GM23338 (cell line): ENCODE measurements at regions not wholly inside any gene's neighbourhood (a gene's known extent, or its start where the extent isn't known, plus 50 kb on each side); places are given as distances from the start of the nearest gene placed in this dataset.

ENCODE experiments used
- CTCF ChIP-seq, 2 experiments: fragments of 200-600 bp in 1 of 2; sonication (generic) in 1 of 2; conservative IDR thresholded peaks; 2 replicates each; pipeline versions ENCODE4 v1.5.1 to v1.6.1; 2016 to 2017; ENCODE audit warnings: antibody characterized with exemption in 2 of 2, low read depth in 2 of 2, mild to moderate bottlenecking in 2 of 2, moderate library complexity in 1 of 2
- EZH2phosphoT487 ChIP-seq: fragments of 200-600 bp; sonication (generic); IDR thresholded peaks from one replicate; pipeline ENCODE4 v1.8.1; 2018; ENCODE audit warnings: antibody characterized with exemption; ENCODE audit not compliant: unreplicated experiment
- REST ChIP-seq: IDR thresholded peaks from one replicate; pipeline ENCODE4 v1.6.1; 2018; ENCODE audit warnings: antibody characterized with exemption; ENCODE audit not compliant: unreplicated experiment

GRCh38 chr22:34805771-34806170 is 260.2 kb upstream of the ISX start:
- TF ChIP-seq REST (no peak), CTCF (conservative IDR thresholded peaks at IDR 0.05; ENCODE audit: low read depth in 2 of 2) (no peak), EZH2phosphoT487 (no peak)
